GM19397 (cell line): ENCODE measurements at regions not wholly inside any gene's neighbourhood (a gene's known extent, or its start where the extent isn't known, plus 50 kb on each side); places are given as distances from the start of the nearest gene placed in this dataset.

Experiments
- ATAC-seq: cut with Tn5 transposase; IDR thresholded peaks from one replicate; pipeline ENCODE4 v1.9.1; 2021; ENCODE audit warnings: mild to moderate bottlenecking, moderate library complexity; ENCODE audit not compliant: unreplicated experiment

DNA sequence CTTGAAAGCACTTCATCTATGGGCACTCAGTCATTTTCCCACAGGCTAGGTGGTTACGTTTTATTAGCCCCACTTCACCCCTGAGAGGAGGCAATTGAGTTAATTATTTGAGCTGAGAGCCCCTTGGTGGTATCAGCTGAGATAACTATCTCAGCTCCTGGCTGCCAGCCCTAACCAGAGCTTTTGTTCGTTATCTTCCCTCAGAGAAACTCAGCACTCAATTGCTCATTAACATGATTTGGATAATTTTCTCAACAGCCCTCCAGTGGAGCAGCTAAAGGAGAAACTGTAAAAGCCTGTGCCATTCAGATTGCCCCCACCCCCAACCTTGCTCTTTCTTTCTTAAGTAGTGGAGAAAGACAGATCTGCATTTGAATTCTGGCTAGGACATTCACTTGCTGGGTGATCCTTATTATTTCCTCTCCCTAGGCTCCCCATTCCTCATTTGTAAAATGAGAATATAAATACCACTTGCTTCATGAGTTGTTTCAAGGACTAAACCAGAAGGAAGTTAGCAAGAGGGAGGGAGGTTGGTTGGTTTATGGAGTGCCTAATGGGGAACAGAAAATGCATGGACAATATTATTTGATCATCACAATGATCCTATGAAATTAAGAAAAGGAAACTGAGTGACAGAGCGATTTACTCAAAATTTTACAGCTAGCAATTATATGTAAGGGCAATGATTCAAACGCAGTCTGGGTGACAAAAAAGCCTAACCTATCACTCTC is 218.7 kb upstream of the FGGY start:
- ATAC-seq, result no peak

DNA sequence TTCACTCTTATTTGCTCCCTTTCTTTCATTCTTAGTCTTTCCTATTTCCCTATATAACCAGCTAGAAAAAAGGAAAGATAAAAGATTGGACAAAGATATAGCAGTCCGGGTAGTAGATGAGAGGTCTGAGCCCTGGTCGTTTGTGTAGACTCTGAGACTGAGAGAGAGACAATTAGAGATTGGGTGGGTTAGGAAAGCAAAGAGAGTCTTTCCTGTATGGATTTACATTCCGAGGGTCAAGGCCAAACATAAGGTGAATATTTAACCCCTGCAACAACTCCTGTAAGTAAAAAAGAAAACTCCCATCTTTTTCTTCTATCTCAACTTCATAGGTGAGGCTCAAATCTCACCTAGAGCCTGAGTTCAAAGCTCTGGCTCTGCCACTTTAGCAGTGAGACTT is 218.0 kb upstream of the FGGY start:
- no peak for ATAC-seq

DNA sequence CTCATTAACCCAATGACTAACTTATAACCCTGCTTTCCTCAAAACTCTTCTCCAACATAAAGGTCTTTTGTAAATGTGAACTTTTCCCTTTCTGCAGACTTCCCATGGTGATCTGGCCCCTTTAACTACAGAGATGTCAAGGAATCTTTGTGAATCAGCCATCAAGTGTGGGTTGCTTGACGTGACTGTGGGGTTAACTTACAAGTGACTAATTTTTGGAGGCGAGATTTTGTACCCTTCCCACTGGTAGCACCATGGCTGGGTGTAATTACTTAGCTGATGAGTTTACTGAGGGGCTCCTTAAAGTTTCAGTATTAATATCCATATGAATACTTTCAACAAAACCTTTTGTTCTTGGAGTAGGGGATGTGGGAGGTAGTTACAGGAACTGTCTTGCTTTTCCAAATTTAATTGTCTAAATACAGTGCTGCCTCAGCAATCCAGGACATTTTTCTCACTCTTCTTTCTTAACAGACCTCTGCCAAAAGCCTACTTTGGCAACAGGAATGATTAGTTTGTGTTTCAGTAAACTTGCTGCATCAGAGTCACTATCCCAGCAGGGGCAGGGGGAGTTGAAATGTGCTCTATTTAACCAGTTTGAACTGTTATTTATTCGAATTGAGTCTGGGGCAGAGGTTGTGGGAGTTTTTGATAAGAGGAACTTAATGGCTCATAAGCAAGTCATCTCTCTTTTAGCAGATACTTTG is 217.3 kb upstream of the FGGY start:
- no peak for ATAC-seq

GRCh38 chr1:59081181-59081580 is 215.7 kb upstream of the FGGY start:
- ATAC-seq, result no peak

DNA sequence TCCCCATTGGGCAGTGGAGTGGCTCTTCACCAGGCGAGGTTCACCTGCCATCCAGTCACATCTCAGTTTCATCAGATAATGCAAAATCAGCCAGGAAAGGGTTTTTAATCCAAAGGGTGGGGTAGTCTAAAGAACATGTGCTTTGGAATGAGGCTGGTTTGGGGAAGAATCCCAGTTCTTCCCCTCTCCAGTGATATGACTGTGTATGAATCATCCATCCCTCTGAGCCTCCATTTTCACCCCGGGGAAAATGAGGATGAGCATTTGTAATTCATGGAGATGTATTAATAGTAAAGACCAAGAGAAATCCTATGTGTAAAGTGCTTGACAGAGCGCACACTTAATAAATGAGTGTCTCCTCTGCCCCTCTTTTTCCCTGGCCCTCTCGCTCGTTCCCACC is 215.1 kb upstream of the FGGY start:
- ATAC-seq, result no peak

GRCh38 chr1:59083946-59084865 is 212.7 kb upstream of the FGGY start:
- ATAC-seq, result no peak

- ATAC-seq, result no peak
Measured at GRCh38 chr1:59085101-59085500, 211.8 kb upstream of the FGGY start.

DNA sequence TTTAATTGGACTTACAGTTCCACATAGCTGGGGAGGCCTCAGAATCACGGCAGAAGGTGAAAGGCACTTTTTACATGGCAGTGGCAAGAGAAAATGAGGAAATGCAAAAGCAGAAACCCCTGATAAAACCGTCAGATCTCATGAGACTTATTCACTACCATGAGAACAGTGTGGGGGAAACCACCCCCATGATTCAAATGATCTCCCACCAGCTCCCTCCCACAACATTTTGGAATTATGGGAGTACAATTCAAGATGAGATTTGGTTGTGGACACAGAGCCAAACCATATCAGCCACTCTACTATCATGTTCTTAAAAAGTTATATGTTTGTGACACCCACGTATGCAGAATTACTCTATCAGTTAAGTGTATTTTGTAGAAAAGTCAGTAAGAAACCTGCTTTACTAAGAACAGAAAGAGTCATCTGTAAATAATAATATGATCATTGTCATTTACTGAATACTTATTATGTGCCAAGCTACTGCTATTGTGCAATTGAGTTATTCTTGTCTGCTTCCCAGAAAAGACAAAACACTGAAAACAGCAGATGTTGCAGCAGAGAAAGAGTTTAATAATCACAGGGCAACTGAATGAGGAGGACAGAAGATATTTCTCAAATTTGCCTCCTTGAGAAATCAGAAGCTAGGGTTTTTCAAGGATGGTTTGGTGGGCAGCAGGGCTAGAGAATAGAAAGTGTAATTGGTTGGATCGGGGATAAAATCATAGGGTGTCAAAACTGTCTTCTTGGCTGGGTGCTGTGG is 207.7 kb upstream of the FGGY start:
- no peak for ATAC-seq

DNA sequence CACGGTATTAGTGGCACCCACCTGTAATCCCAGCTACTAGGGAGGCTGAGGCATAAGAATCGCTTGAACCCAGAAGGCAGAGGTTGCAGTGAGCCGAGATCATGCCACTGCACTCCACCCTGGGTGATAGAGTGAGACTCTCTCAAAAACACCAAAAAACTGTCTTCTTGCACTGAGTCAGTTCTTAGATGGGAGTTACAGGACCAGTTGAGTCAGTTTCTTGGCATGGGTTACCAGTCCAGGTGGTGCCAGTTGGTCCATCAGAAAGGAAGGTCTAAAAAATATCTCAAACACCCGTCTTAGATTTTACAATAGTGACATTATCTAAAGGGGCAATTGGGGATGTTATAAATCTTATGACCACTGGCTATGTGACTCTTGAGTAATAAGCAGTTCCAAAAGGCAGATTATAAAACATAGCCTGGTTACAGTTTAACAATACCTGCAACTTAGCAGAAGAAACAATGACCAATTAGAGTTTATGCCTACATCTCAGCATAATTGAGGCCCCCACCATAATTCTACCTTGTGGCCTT is 206.9 kb upstream of the FGGY start:
- ATAC-seq, result no peak

DNA sequence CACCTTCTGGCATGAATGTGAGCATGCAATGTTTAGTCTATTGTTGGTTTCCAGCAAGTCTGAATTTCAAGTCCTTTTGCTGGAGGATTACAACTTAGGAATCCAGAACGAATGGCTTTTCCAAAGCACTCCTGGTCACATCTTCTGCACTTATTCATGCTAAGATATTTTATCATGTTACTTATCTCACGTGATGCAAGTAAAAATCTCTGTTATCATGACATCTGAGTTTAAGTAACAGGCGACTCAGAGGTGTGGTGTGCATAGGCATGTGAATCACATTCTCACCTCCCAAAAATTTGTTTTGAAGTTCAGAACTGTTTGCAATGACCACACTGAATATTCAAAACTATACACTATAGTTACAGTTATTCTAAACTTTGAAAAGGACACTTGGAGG is 204.8 kb upstream of the FGGY start:
- no peak for ATAC-seq

- no peak for ATAC-seq
Measured at GRCh38 chr1:59094001-59094400, 202.9 kb upstream of the FGGY start.

DNA sequence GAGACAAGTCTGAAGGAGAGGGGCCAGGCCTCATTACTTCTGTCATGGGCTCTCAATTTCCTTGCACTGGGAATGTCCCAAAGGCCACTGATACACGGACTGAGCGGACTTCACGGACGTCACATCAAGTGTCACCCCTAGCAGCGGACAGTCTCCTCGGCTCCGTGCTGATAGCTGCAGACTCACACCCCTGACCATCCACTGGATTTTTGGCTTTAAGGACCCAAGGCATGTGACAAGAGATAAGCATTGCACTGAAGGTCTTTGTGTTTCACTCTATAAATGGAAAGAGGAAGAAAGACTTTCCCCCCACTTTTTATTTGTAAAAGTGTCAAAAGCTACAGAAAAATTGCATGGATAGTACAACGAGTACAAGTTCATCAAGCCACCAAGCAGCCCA is 200.4 kb upstream of the FGGY start:
- ATAC-seq, result no peak

DNA sequence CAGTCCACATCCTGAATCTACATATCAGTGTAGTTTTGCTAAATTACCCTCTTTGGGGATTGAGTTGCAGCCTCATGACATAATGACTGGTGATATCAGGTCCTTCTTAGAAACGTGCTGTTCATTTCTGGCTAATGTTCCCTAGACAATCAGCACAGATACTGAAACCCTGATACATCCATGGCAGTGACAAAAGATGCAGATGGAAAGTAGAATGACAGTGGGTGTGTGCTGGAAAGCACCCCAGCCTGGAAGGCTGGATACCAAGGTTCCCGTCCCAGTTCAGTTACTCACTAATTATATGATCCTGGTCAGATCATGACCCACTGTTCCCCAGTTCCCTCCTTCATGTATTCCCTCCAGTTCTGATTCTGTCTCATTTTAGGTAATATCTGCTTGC is 198.2 kb upstream of the FGGY start:
- no peak for ATAC-seq

DNA sequence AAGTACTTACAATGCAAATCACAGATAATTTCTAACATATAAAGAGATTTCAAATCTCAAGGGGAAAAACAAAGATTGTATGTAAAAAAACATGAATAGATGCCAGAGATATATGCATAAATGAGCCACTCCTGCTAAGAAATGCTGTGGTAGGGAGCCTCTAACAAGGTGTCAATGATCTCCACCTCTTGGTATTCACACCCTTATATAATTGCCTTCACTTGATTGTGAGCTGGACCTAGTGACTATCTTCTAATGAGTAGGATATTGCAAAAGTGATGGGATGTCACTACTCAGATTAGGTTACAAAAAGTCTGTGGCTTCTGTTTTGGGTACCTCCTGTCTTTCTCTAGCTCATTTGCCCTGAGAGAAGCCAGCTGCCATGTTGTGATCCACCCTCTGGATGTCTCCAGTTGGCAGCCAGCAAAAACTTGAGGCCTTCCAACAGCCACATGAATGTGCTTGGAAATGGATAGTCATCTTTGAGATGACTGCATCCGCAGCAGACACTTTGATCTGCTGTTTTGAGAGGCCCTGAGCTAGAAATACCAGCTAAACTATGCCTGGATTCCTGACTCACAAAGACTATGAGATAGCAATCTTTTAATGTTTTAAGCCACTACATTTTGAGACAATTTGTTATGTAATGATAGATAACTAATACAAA is 196.1 kb upstream of the FGGY start:
- no peak for ATAC-seq

DNA sequence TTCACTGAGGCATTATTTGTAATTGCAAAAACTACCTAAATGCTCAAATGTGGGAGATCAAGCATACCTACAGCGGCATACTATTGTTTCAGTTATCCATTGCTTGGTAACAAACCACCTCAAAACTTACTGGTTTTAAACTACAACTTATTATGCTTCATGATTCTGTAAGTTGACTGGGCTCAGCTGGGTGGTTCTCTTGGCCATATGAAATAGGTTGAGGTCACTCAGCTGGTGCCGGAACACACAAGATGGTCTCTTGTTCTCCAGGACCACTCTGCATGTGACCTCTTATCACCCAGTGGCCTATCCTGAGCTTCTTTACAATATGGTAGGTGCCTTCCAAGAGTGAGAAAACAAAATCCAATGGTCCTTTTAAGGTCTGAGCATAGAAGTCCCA is 195.4 kb upstream of the FGGY start:
- ATAC-seq, result no peak

- no peak for ATAC-seq
Measured at GRCh38 chr1:59103457-59103856, 193.4 kb upstream of the FGGY start.

DNA sequence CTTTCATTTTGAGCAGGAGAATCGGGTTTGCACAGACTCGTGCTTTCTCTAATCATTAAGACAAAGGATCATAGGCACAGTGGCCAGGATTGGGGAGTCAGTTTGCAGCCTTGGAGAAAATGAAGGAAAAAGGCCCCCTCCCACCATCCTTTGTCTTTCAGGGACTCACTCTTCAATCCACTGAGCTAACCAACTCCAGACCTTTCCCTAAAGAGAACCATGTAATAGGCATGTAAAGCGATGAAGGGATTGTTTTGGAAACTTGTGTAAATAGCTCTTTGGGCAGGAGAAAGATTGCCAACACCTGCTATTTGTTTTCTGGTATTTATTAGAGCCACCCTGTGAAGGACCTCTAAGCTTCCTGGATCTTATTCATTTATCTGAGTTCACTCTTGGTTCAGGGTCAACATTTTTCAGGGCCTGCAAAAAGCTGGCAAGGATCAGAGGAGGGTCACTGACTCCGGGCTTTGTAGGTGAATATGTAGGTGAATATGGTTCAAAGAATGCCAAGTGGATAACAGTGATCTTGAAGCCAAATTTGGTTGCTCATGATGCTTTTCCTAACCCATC is 192.6 kb upstream of the FGGY start:
- ATAC-seq, result no peak

DNA sequence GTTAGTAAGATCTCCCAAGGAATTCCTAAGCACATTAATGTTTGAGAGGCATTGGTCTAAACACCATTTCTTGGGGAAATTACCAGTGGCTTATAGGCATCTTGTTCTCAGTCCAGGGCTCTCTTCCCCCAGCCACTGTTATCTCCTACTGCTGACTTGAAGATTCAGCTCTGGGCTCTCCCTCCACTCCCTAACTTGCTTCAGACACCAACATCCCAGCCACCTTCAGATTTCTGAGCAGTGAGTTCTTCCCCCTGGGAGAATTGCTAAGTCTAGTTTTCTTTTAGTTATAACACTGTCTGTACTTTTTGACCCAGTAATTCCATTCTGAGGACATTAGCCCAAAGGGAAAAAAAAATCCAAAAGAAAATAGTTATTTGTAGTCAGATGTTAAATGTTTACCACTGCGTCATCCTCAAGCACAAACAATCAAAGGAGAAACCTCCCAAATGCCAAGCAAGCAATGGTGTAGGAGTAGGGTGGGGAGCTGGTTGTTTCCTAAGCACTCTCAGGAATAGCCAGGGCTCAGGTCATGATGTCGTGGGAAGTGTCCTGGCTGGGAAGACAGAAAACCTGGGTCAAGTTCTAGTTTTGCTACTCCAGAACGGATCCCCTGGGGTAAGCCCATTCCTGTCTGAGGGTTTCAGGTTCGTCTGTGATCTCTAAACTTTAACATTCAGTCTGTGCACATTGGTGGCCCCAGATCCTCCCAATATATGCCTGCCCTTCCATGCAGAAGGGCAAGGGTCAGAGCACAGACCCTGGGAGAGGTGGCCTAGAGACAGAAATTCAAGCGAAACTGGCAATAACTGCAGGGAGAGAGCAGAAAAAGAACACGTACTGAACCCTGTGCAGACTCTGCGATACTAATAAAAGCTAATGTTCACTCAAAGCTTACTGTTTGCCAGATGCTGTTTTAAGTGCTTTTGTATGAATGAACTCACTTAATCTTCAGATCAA is 191.1 kb upstream of the FGGY start:
- ATAC-seq, result no peak

DNA sequence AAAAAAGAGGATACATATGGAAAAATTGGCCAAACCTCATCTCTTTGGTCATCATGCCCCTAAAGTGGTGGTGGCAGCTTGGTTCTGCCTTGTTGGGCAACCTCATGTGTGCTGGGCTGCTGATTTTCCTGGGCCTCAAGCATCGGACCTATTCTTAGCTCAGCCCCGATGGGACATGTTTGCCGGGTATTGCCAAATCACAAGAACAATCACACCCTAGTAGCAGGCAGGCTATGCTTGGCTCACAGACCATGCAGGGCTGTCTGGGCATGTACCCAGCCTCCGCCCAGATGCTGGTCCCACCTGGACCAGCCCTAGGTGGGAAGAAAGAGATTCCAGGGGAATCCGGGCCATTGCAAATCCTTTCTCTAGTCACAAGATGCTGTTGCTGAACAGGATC is 189.4 kb upstream of the FGGY start:
- ATAC-seq, result no peak
